ENCODE measurements at regions not wholly inside any gene's neighbourhood (a gene's known extent, or its start where the extent isn't known, plus 50 kb on each side); places are given as distances from the start of the nearest gene placed in this dataset.
"Not testable (repeated sequence)": the region's sequence is repeated elsewhere in the genome, so short reads cannot be mapped to it uniquely, and the experiment has no call there.

DNA sequence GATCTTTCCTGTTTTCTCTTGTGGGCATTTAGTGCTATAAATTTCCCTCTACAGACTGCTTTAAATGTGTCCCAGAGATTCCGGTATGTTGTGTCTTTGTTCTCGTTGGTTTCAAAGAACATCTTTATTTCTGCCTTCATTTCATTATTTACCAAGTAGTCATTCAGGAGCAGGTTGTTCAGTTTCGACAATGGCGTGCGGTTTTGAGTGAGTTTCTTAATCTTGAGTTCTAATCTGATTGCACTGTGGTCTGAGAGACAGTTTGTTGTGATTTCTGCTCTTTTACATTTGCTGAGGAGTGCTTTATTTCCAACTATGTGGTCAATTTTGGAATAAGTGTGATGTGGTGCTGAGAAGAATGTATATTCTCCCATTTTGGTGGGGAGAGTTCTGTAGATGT, 535.7 kb upstream of the RGMB start:
- DNase-seq, result not testable (repeated sequence)

- DNase-seq, result no peak
Measured at GRCh38 chr5:98243972-98244371, 529.5 kb upstream of the RGMB start.

DNA sequence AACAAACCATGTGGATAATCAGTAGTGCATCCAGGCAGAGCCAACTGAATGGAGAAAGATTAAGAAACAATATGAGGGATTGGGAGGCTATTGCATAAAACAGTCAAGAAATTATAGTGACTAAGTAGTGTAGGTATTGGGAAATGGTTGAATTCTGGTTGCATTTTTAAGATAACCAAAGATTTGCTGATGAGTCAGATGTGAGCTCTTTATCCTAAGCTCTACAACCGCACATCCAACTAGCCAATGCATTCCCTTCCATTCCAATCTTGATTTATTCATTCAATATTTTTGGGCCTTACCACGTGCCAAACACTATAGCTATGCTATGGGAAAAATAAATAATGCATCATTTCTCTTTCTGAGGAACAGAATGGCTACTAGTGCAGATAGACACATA, 524.5 kb upstream of the RGMB start:
- no peak for DNase-seq

GRCh38 chr5:98258939-98259338, 514.5 kb upstream of the RGMB start:
- no peak for DNase-seq

GRCh38 chr5:98259595-98259994, 513.9 kb upstream of the RGMB start:
- no peak for DNase-seq

DNA sequence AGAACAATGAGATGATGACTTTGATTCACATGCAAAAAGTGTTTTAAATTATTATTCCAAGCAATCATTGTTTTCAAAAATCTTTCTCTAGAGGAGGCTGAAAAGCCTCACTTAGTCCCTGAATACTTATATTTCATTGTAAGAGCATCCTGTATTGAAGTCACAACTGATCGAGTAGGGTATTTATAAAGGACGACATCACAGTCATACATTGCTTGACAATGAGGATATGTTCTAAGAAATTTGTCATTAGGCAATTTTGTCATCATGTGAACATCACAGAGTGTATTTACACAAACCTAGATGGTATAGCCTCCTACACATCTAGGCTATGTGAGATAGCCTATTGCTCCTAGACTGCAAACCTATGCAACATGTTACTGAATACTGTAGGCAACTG, 510.4 kb upstream of the RGMB start:
- DNase-seq, result no peak

- no peak for DNase-seq
Measured at GRCh38 chr5:98268162-98268860, 505.2 kb upstream of the RGMB start.

- no peak for DNase-seq
Measured at GRCh38 chr5:98275980-98276379, 497.5 kb upstream of the RGMB start.

- no peak for DNase-seq
Measured at GRCh38 chr5:98282521-98282920, 490.9 kb upstream of the RGMB start.

DNA sequence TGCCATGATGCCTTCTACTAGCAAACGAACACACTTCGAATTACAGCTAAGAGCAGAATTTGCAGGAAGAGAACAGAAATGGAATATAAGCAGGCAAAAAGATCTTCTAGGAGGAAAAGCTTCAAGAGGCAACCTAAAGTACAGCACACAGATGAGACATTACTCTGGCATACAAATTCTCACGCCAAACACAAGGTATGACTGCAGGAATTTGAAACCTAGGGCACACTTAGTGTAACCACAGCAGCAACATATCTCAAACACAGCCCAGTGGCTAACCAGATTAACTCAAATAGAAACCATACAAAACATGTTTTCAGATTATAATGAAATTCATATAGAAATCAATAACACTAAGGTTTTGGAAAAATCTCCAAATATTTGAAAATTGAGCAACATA, 481.0 kb upstream of the RGMB start:
- no peak for DNase-seq

- no peak for DNase-seq
Measured at GRCh38 chr5:98296426-98296825, 477.0 kb upstream of the RGMB start.

DNA sequence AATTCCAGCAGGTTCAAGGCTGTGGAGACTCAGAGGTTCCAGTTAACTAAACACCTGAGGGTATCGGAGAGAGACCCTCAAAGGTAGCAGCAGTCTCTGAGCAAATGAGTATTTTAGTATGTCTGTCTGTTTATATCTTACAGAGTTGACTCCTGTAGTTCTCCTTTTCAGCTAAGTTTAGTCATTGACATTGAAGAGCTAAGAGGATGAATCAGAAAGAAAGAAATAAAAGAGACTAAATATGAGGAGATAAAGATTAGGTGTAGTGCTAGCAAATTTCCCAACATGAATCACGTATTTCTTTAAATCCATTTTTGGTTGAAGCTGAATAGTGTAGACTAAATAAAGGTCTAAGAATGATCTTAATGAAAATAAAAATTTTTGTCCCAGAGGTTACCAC, 474.0 kb upstream of the RGMB start:
- DNase-seq, result no peak

GRCh38 chr5:98301547-98301946, 471.9 kb upstream of the RGMB start:
- DNase-seq, result no peak

DNA sequence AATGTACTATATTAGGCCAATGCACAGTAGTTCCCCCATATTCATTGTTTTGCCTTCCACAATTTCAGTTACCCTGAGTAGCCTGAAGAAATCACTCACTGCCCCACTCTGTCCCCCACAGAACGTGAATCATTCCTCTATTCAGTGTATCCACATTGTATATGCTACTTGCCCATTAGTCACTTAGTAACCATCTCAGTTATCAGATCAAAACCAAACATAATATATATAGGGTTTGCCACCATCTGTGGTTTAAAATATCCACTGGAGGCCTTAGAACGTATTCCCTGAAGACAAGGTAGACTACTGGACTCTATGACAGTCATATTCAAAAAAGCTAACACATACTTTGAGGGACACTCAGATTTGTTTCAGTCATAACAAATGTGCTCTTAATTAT, 465.7 kb upstream of the RGMB start:
- no peak for DNase-seq

GRCh38 chr5:98308231-98308630, 465.2 kb upstream of the RGMB start:
- no peak for DNase-seq

- DNase-seq, result no peak
Measured at GRCh38 chr5:98308960-98309359, 464.5 kb upstream of the RGMB start.

DNA sequence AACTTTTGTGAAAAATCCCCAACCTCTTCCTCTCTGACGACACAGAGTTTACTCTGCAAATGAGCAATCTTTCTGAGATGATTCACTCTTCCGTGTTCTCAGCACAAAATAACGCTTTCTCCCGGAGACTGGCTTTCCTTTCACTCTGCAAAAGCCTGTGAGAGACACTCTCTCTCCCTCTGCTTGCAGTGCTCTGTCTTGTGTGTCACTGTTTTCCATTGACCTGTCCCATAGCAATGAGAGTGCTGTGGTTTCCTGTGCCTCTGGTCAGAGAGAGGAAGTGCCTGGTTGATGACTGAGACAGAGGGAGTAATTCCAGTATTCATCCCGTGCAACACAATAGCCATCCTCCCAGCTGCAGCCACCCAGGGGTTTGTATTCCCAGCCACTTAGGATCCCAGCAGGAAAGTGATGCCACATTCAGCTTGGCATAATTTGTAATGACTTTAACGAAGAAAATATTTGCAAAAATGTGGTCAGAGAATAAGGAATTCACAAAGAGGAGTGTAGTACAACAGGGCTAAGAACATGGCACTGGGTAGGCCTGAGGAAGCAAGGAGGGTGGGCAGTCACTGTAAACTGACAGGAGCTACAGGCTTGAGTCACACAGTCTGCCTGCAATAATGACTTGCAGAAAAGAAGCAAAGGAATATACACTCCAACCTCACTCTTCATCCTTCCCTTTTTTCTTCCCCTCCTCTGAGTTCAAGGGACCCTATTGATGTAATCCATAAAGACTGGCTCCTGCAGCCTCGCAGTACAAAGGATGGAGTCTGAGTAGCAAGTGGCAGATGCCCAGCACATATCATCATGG, 463.5 kb upstream of the RGMB start:
- DNase-seq, result no peak

DNA sequence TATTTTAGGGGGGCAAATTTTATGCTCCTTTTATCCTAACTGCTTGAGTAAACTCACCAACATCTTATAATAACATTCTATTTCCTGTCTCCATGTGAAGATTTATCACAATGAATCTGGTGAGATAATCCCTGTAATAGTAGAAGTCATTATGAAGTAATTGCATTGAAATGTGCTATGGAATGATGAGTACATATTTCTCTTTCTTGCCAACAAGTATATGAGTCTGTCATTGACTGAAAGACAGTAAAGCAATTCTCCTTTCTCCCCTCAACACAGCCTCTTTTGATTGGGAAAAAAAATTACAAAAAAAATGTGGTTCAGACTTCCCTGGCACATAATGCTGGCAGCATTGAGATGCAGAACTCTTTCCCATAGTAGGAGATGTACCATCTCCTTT, 459.2 kb upstream of the RGMB start:
- no peak for DNase-seq

DNA sequence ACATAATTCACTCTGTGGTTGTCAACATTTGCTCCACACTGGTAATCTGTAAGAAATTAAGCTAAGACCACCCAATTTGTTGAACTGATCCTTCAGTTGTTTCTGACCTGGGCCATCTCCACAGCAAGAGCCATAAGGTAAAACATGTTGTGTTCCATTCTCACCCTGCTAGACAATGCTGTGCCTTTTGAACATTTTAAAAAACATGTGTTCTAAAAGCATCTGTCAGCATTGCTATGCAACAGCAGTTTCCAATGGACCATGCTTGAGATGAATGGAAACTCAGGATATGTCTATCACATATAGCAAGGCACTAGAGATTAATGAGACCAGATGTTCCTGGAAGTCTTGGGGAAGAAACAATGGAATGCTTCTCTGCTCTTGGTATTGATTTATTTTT, 455.1 kb upstream of the RGMB start:
- no peak for DNase-seq

GRCh38 chr5:98319299-98320011, 454.0 kb upstream of the RGMB start:
- no peak for DNase-seq

GRCh38 chr5:98320343-98320742, 453.1 kb upstream of the RGMB start:
- no peak for DNase-seq

GRCh38 chr5:98321361-98321760, 452.1 kb upstream of the RGMB start:
- DNase-seq, result no peak

DNA sequence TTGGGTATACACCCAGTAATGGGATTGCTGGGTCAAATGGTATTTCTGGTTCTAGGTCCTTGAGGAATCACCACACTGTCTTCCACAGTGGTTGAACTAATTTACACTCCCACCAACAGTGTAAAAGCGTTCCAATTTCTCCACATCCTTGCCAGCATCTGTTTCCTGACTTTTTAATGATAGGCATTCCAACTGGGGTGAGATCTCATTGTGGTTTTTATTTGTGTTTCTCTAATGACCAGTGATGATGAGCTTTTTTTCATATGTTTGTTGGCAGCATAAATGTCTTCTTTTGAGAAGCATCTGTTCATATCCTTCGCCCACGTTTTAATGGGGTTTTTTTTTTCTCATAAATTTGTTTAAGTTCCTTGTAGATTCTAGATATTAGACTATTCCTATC, 448.3 kb upstream of the RGMB start:
- not testable (repeated sequence) for DNase-seq

GRCh38 chr5:98328015-98328414, 445.4 kb upstream of the RGMB start:
- DNase-seq, result no peak
